CD4-positive, alpha-beta T cell (primary cell): ENCODE measurements at regions not wholly inside any gene's neighbourhood (a gene's known extent, or its start where the extent isn't known, plus 50 kb on each side); places are given as distances from the start of the nearest gene placed in this dataset.

Experiments used
- ATAC-seq: fragments of 200-7000 bp; cut with Tn5 transposase; one replicate; pipeline ENCODE4 v1.10.0; 2022; ENCODE audit warnings: mild to moderate bottlenecking; ENCODE audit not compliant: poor library complexity
- CTCF ChIA-PET: fragments of 350-600 bp; sonication (Branson Sonifier 250); formaldehyde crosslinking; loops from one replicate; lab custom pipeline; 2021; ENCODE audit warnings: antibody characterized with exemption, inconsistent platforms; lab: Charles Lee
- POLR2A ChIA-PET: fragments of 350-600 bp; sonication (Branson Sonifier 250); formaldehyde crosslinking; loops from one replicate; lab custom pipeline; 2021; ENCODE audit warnings: antibody characterized with exemption, inconsistent platforms; lab: Charles Lee
- DNase-seq, 14 experiments: peaks; one replicate each; pipeline ENCODE4 v3.0.0-alpha.2; 2013 to 2020; ENCODE audit warnings: mixed read lengths in 2 of 14
- H3K27ac ChIP-seq, 2 donors: one replicate each; pipeline versions ENCODE4 v1.5.1 to v1.7.0; 2013; ENCODE audit warnings: low read length in 2 of 2, low read depth in 1 of 2, mild to moderate bottlenecking in 1 of 2
- H3K27me3 ChIP-seq, 2 experiments: 1 replicate in 1 of 2; 2 replicates in 1 of 2; pipeline versions ENCODE4 v1.6.1 to v1.7.0; 2013; ENCODE audit warnings: low read length in 2 of 2, control low read depth in 1 of 2, mild to moderate bottlenecking in 1 of 2, moderate library complexity in 1 of 2; ENCODE audit not compliant: insufficient read depth in 2 of 2, control insufficient read depth in 1 of 2
- H3K36me3 ChIP-seq: one replicate; pipeline ENCODE4 v1.6.1; 2013; ENCODE audit warnings: low read length, control low read depth; ENCODE audit not compliant: insufficient read depth
- H3K4me1 ChIP-seq: one replicate; pipeline ENCODE4 v1.6.1; 2013; ENCODE audit warnings: low read length, control low read depth; ENCODE audit not compliant: insufficient read depth
- H3K4me3 ChIP-seq: one replicate; pipeline ENCODE4 v1.5.1; 2013; ENCODE audit warnings: mild to moderate bottlenecking, low read length, moderate library complexity
- H3K9me3 ChIP-seq, 2 experiments: 1 replicate in 1 of 2; 2 replicates in 1 of 2; pipeline versions ENCODE4 v1.6.1 to v1.7.0; 2013; ENCODE audit warnings: low read length in 2 of 2, mild to moderate bottlenecking in 2 of 2, control low read depth in 1 of 2, moderate library complexity in 1 of 2; ENCODE audit not compliant: control insufficient read depth in 1 of 2, insufficient read depth in 1 of 2
- H3K27ac Mint-ChIP-seq: one replicate; pipeline ENCODE4 v1.8.0; 2020; ENCODE audit warnings: mixed read lengths
- H3K27me3 Mint-ChIP-seq: one replicate; pipeline ENCODE4 v1.8.0; 2021; ENCODE audit warnings: mixed read lengths
- H3K36me3 Mint-ChIP-seq: one replicate; pipeline ENCODE4 v1.8.0; 2021; ENCODE audit warnings: low read depth, mixed read lengths
- H3K4me1 Mint-ChIP-seq: one replicate; pipeline ENCODE4 v1.8.0; 2021; ENCODE audit warnings: low read depth, mixed read lengths
- H3K4me3 Mint-ChIP-seq: one replicate; pipeline ENCODE4 v1.8.0; 2020; ENCODE audit warnings: mild to moderate bottlenecking, mixed read lengths
- H3K9me3 Mint-ChIP-seq: one replicate; pipeline ENCODE4 v1.8.0; 2020; ENCODE audit warnings: mixed read lengths
- CTCF ChIP-seq: fragments of 200-600 bp; IDR thresholded peaks from one replicate; pipeline ENCODE4 v1.8.0; 2022; ENCODE audit warnings: antibody characterized with exemption, mild to moderate bottlenecking
- intact Hi-C, 2 experiments: fragments of 100-400 bp; cut with DNase I in 1 of 2; cut with micrococcal nuclease in 1 of 2; formaldehyde crosslinking; loops; one replicate each; pipeline versions ENCODE4 v1.15.1 to v1.9.0; 2023 to 2025; cut with DNase I, micrococcal nuclease

DNA sequence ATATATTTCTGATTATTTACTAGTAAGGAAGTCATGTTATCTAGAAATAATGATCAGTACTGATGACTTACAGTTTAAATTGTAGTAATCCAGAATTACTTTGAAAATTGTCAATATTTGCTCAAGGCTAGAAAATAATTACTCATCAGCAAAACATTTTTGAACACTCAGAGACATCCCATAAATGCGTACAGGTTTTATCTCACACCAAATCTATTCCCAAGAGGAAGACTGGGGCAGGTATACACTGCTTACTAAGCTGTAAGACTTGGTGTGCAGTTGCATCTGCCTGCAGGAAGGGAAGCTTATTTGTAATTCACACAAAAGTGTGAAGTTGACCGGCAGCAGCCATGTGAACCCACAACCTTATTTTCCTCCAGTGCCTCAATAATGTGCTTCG, 146.4 kb downstream of the CCER1 start:
- H3K4me3 Mint-ChIP-seq: no peak overlapping the region
- Histone ChIP-seq H3K4me3 (no peak overlapping the region), H3K27ac (no peak overlapping the region), H3K36me3 (no peaks in the 10 kb centered on the region), H3K27me3 (no peaks in the 10 kb centered on the region), H3K4me1 (no peaks in the 10 kb centered on the region), H3K9me3 (no peaks in the 10 kb centered on the region)
- H3K36me3 Mint-ChIP-seq: no peaks in the 10 kb centered on the region
- intact Hi-C loops: no loop called here
- no peak for TF ChIP-seq CTCF
- ChIA-PET POLR2A (no interaction called here), CTCF (no interaction called here)
- H3K9me3 Mint-ChIP-seq: no peaks in the 10 kb centered on the region
- no peak overlapping the region for H3K27ac Mint-ChIP-seq
- H3K4me1 Mint-ChIP-seq: no peaks in the 10 kb centered on the region
- no peak for DNase-seq
- no peaks in the 10 kb centered on the region for H3K27me3 Mint-ChIP-seq
- ATAC-seq: no peak

DNA sequence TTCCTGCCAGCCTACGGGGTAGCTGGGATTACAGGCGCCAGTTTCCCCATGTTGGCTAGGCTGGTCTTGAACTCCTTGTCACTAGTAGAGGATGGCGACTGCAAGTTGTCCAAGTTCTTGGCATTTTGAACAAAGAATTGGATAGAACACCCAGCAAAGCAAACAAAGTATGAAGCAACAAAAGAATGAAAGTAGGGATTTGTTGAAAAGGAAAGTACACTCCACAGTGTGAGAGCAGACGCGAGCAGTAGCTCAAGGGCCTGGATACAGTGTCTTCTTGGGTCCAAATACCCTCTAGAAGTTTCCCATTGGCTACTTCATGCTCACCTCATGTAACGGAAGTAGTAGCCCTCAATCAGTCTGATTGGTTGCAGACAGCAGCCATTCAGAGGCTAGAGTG, 152.2 kb downstream of the CCER1 start:
- ATAC-seq (no peak), DNase-seq (no peak)
- H3K4me1 ChIP-seq: no peaks in the 10 kb centered on the region
- no peaks in the 10 kb centered on the region for H3K36me3 ChIP-seq
- no peaks in the 10 kb centered on the region for H3K36me3 Mint-ChIP-seq
- no peak overlapping the region for H3K4me3 ChIP-seq
- no peak for TF ChIP-seq CTCF
- no peaks in the 10 kb centered on the region for H3K9me3 ChIP-seq
- CTCF ChIA-PET: no interaction called here
- no peaks in the 10 kb centered on the region for H3K27me3 ChIP-seq
- H3K9me3 Mint-ChIP-seq: peaks cover 2% of the 10 kb centered on the region
- no peak overlapping the region for H3K27ac Mint-ChIP-seq
- POLR2A ChIA-PET: no interaction called here
- intact Hi-C loops: no loop called here
- H3K4me3 Mint-ChIP-seq: no peak overlapping the region
- H3K27ac ChIP-seq: no peak overlapping the region
- no peaks in the 10 kb centered on the region for H3K27me3 Mint-ChIP-seq
- H3K4me1 Mint-ChIP-seq: no peaks in the 10 kb centered on the region

DNA sequence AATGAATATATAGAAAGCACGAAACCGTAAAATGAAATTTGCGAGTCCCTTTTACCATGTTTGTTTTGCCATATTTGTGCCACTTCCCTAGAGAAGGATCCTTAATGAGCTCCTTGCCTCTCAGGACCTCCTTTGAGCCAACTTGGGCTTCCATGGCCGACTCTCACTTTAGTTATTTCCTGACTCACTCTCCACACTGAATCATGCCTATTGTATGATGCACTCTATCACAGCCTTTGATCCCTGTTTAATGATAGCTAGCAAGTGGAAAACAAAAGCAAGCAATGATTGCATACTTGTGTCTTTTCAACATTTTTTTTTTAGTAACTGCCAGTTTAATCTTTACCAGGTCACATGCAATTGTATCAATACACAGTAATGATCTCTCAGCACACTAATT, 153.2 kb downstream of the CCER1 start:
- Mint-ChIP-seq H3K4me3 (no peak overlapping the region), H3K9me3 (peaks cover 2% of the 10 kb centered on the region), H3K27me3 (no peaks in the 10 kb centered on the region), H3K36me3 (no peaks in the 10 kb centered on the region), H3K27ac (no peak overlapping the region), H3K4me1 (no peaks in the 10 kb centered on the region)
- Histone ChIP-seq H3K4me1 (no peaks in the 10 kb centered on the region), H3K27me3 (no peaks in the 10 kb centered on the region), H3K9me3 (no peaks in the 10 kb centered on the region), H3K36me3 (no peaks in the 10 kb centered on the region), H3K4me3 (no peak overlapping the region), H3K27ac (no peak overlapping the region)
- no peak for DNase-seq
- no peak for ATAC-seq
- ChIA-PET POLR2A (no interaction called here), CTCF (no interaction called here)
- intact Hi-C loops: no loop called here
- TF ChIP-seq CTCF: no peak
